ENCODE measurements at regions not wholly inside any gene's neighbourhood (a gene's known extent, or its start where the extent isn't known, plus 50 kb on each side); places are given as distances from the start of the nearest gene placed in this dataset.

- Histone ChIP-seq H3K4me1 (no peaks in the 10 kb centered on the region), H3K9me3 (peaks cover 0 to 6% (median 2%) of the 10 kb centered on the region in 4 donors), H3K27me3 (no peaks in the 10 kb centered on the region), H3K27ac (replicated peaks in 1 of 4) (no peak overlapping the region), H3K36me3 (no peaks in the 10 kb centered on the region), H3K4me3 (no peak overlapping the region)
- WGBS: 58% methylated on average over 7 of the region's 9 CpGs
- TF ChIP-seq POLR2AphosphoS5 (IDR thresholded peaks at IDR 0.05) (no peak), POLR2A (IDR thresholded peaks at IDR 0.05; ENCODE audit: low read depth) (no peak), CTCF (IDR thresholded peaks at IDR 0.05) (no peak), EP300 (IDR thresholded peaks at IDR 0.05) (no peak)
- intact Hi-C loops (cut with DNase I): no loop called here
- DNase-seq (ENCODE audit: extremely low spot score): no peak
Measured at GRCh38 chr3:197408177-197408957, 110.0 kb upstream of the DLG1 start.

DNA sequence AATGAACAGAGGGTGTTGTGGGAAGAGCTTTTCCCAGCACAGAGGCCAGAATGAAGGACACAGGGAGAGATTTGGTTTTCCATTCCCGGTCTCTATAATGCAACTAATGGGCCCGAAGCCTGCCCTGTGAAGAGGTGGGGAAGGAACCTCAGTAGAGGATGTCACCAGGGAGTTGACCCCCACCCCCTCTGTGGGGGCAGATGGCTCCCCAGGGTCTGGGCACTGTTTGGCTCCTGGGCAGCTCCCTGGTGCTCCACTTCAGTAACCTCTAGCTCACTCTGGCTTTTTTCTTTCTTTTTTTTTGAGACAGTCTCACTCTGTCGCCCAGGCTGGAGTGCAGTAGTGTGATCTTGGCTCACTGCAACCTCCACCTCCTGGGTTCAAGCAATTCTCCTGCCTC is 109.1 kb upstream of the DLG1 start:
- Histone ChIP-seq H3K36me3 (no peaks in the 10 kb centered on the region), H3K4me3 (no peak overlapping the region), H3K27me3 (no peaks in the 10 kb centered on the region), H3K9me3 (peaks cover 0 to 6% (median 2%) of the 10 kb centered on the region in 4 donors), H3K27ac (replicated peaks in 1 of 4) (no peak overlapping the region), H3K4me1 (no peaks in the 10 kb centered on the region)
- no peak for TF ChIP-seq CTCF (IDR thresholded peaks at IDR 0.05)
- no peak for TF ChIP-seq POLR2A (IDR thresholded peaks at IDR 0.05; ENCODE audit: low read depth)
- TF ChIP-seq EP300 (IDR thresholded peaks at IDR 0.05): no peak
- TF ChIP-seq POLR2AphosphoS5 (IDR thresholded peaks at IDR 0.05): no peak
- DNase-seq (ENCODE audit: extremely low spot score): no peak
- WGBS: 81% methylated on average over 3 of the region's 3 CpGs
- intact Hi-C loops (cut with DNase I): no loop called here

GRCh38 chr3:197407053-197407452 is 108.6 kb upstream of the DLG1 start:
- Histone ChIP-seq H3K27ac (replicated peaks in 1 of 4) (no peak overlapping the region), H3K27me3 (no peaks in the 10 kb centered on the region), H3K9me3 (peaks cover 0 to 6% (median 2%) of the 10 kb centered on the region in 4 donors), H3K4me1 (no peaks in the 10 kb centered on the region), H3K36me3 (no peaks in the 10 kb centered on the region), H3K4me3 (no peak overlapping the region)
- no peak for TF ChIP-seq CTCF (IDR thresholded peaks at IDR 0.05)
- TF ChIP-seq POLR2A (IDR thresholded peaks at IDR 0.05; ENCODE audit: low read depth): no peak
- TF ChIP-seq POLR2AphosphoS5 (IDR thresholded peaks at IDR 0.05): no peak
- no peak for TF ChIP-seq EP300 (IDR thresholded peaks at IDR 0.05)
- intact Hi-C loops (cut with DNase I): no loop called here
- WGBS: 83% methylated on average over 15 of the region's 15 CpGs
- no peak for DNase-seq (ENCODE audit: extremely low spot score)

- TF ChIP-seq POLR2AphosphoS5 (IDR thresholded peaks at IDR 0.05): no peak
- no peak for TF ChIP-seq CTCF (IDR thresholded peaks at IDR 0.05)
- no peak for TF ChIP-seq EP300 (IDR thresholded peaks at IDR 0.05)
- TF ChIP-seq POLR2A (IDR thresholded peaks at IDR 0.05; ENCODE audit: low read depth): no peak
- no peak overlapping the region for H3K4me3 ChIP-seq
- DNase-seq (ENCODE audit: extremely low spot score): no peak
- intact Hi-C loops (cut with DNase I): no loop called here
- 45% methylated on average over 7 of the region's 7 CpGs for WGBS
- no peak overlapping the region for H3K27ac ChIP-seq (replicated peaks in 1 of 4)
- H3K27me3 ChIP-seq: no peaks in the 10 kb centered on the region
- no peaks in the 10 kb centered on the region for H3K36me3 ChIP-seq
- H3K9me3 ChIP-seq: peaks cover 0 to 6% (median 2%) of the 10 kb centered on the region in 4 donors
- no peaks in the 10 kb centered on the region for H3K4me1 ChIP-seq
Measured at GRCh38 chr3:197406266-197406665, 107.9 kb upstream of the DLG1 start.
